GM12878 (cell line): ENCODE measurements at regions not wholly inside any gene's neighbourhood (a gene's known extent, or its start where the extent isn't known, plus 50 kb on each side); places are given as distances from the start of the nearest gene placed in this dataset.

Source experiments
- CUX1 ChIP-seq: IDR thresholded peaks from 2 replicates; pipeline ENCODE4 v1.6.1; 2012; ENCODE audit warnings: improper control_type of control experiment, low read depth, low read length; ENCODE audit not compliant: insufficient replicate concordance
- EP300 ChIP-seq, 2 experiments: fragments of 150-350 bp in 1 of 2; IDR thresholded peaks; 2 replicates each; pipeline ENCODE4 v1.6.1; 2011 to 2012; ENCODE audit warnings: low read depth in 2 of 2, low read length in 2 of 2, borderline replicate concordance in 1 of 2, improper control_type of control experiment in 1 of 2, inconsistent platforms in 1 of 2; ENCODE audit not compliant: control insufficient read depth in 1 of 2
- FOXK2 ChIP-seq: fragments of 450-650 bp; IDR thresholded peaks from 2 replicates; pipeline ENCODE4 v1.6.1; 2017; ENCODE audit warnings: mild to moderate bottlenecking, moderate library complexity
- IKZF2 ChIP-seq, 2 experiments: fragments of 450-650 bp; IDR thresholded peaks; 2 replicates each; pipeline ENCODE4 v1.6.1; 2017; ENCODE audit warnings: mild to moderate bottlenecking in 2 of 2, moderate library complexity in 2 of 2
- MXI1 ChIP-seq: fragments of 150-350 bp; IDR thresholded peaks from 2 replicates; pipeline ENCODE4 v1.6.1; 2011; ENCODE audit warnings: low read depth, mild to moderate bottlenecking, inconsistent platforms, low read length, improper control_type of control experiment
- PBX3 ChIP-seq: IDR thresholded peaks from 2 replicates; pipeline ENCODE4 v1.6.1; 2011; ENCODE audit warnings: mild to moderate bottlenecking, low read depth, low read length, moderate library complexity; ENCODE audit not compliant: insufficient replicate concordance
- PKNOX1 ChIP-seq: fragments of 450-650 bp; IDR thresholded peaks from 2 replicates; pipeline ENCODE4 v1.6.1; 2016; ENCODE audit warnings: mild to moderate bottlenecking
- TARDBP ChIP-seq: IDR thresholded peaks from 2 replicates; pipeline ENCODE4 v1.6.1; 2016; ENCODE audit warnings: borderline replicate concordance
- TCF7 ChIP-seq: IDR thresholded peaks from 2 replicates; pipeline ENCODE4 v1.6.1; 2014; ENCODE audit warnings: antibody characterized with exemption, borderline replicate concordance
- ZBTB40 ChIP-seq: fragments of 450-650 bp; IDR thresholded peaks from 2 replicates; pipeline ENCODE4 v1.6.1; 2016; ENCODE audit warnings: mild to moderate bottlenecking, moderate library complexity, borderline replicate concordance

- TF ChIP-seq PBX3 (no peak), ZBTB40 (no peak), TARDBP (no peak), PKNOX1 (no peak), EP300 (IDR thresholded peaks at IDR 0.05; ENCODE audit: borderline replicate concordance in 1 of 2, control insufficient read depth in 1 of 2, low read depth in 2 of 2, low read length in 2 of 2) (no peak), IKZF2 (IDR thresholded peaks at IDR 0.05) (no peak), TCF7 (no peak), MXI1 (no peak), CUX1 (no peak), FOXK2 (no peak)
- TF ChIP-seq, all 136 proteins: peak for 0
Observed at GRCh38 chr11:72507050-72507449, 72.7 kb upstream of the CLPB start (continued).
